GM23338 (cell line): ENCODE measurements at regions not wholly inside any gene's neighbourhood (a gene's known extent, or its start where the extent isn't known, plus 50 kb on each side); places are given as distances from the start of the nearest gene placed in this dataset.

Experiments
- ATAC-seq: fragments of 200-7000 bp; cut with Tn5 transposase; 3 replicates; pipeline ENCODE4 v1.9.1; 2020
- DNase-seq: peaks from one replicate; pipeline ENCODE4 v3.0.0-alpha.2; 2015; ENCODE audit warnings: low spot score
- H2AFZ ChIP-seq: fragments of 200-600 bp; sonication (generic); 2 replicates; pipeline ENCODE4 v1.8.0; 2016; ENCODE audit warnings: antibody characterized with exemption, mild to moderate bottlenecking, moderate library complexity
- H3F3A ChIP-seq: fragments of 200-600 bp; sonication (generic); replicated peaks from 2 replicates; pipeline ENCODE4 v1.8.0; 2017; ENCODE audit warnings: antibody characterized with exemption, mixed run types, low read depth
- H3K27ac ChIP-seq: fragments of 200-600 bp; sonication (generic); 2 replicates; pipeline ENCODE4 v1.6.1; 2016; ENCODE audit warnings: low read depth
- H3K27me3 ChIP-seq: fragments of 200-600 bp; sonication (generic); 2 replicates; pipeline ENCODE4 v1.8.0; 2016; ENCODE audit warnings: mild to moderate bottlenecking, mixed run types, moderate library complexity; ENCODE audit not compliant: insufficient read depth
- H3K36me3 ChIP-seq: fragments of 200-600 bp; sonication (generic); 2 replicates; pipeline ENCODE4 v1.8.0; 2016; ENCODE audit warnings: mild to moderate bottlenecking; ENCODE audit not compliant: insufficient read depth
- H3K4me1 ChIP-seq: fragments of 200-600 bp; sonication (generic); 2 replicates; pipeline ENCODE4 v1.8.0; 2016; ENCODE audit warnings: mild to moderate bottlenecking, moderate library complexity; ENCODE audit not compliant: insufficient read depth
- H3K4me2 ChIP-seq: fragments of 200-600 bp; sonication (generic); 2 replicates; pipeline ENCODE4 v1.7.1; 2017; ENCODE audit warnings: mixed run types
- H3K4me3 ChIP-seq: fragments of 200-600 bp; sonication (generic); 2 replicates; pipeline ENCODE4 v1.6.1; 2016; ENCODE audit warnings: mixed run types
- H3K79me2 ChIP-seq: fragments of 200-600 bp; sonication (generic); replicated peaks from 2 replicates; pipeline ENCODE4 v1.8.0; 2017; ENCODE audit warnings: mild to moderate bottlenecking; ENCODE audit not compliant: insufficient read depth
- H3K9me2 ChIP-seq: fragments of 200-600 bp; sonication (generic); 2 replicates; pipeline ENCODE4 v1.8.0; 2017; ENCODE audit not compliant: insufficient read depth
- H4K20me1 ChIP-seq: fragments of 200-600 bp; sonication (generic); replicated peaks from 2 replicates; pipeline ENCODE4 v1.8.0; 2017; ENCODE audit warnings: mild to moderate bottlenecking; ENCODE audit not compliant: insufficient read depth
- H3K27ac Mint-ChIP-seq: 2 replicates; pipeline ENCODE4 v1.8.0; 2020; ENCODE audit warnings: inconsistent platforms, mild to moderate bottlenecking, moderate library complexity, mixed read lengths
- H3K27me3 Mint-ChIP-seq: 3 replicates; pipeline ENCODE4 v1.8.0; 2022; ENCODE audit warnings: low read depth, mild to moderate bottlenecking, moderate library complexity, mixed read lengths, inconsistent platforms; ENCODE audit not compliant: insufficient read depth, poor library complexity
- H3K36me3 Mint-ChIP-seq: 3 replicates; pipeline ENCODE4 v1.8.0; 2021; ENCODE audit warnings: low read depth, mild to moderate bottlenecking, inconsistent platforms, moderate library complexity, mixed read lengths
- H3K4me1 Mint-ChIP-seq: 3 replicates; pipeline ENCODE4 v1.8.0; 2020; ENCODE audit warnings: mild to moderate bottlenecking, inconsistent platforms, mixed read lengths
- H3K4me3 Mint-ChIP-seq: 3 replicates; pipeline ENCODE4 v1.8.0; 2021; ENCODE audit warnings: moderate library complexity, mild to moderate bottlenecking, inconsistent platforms, mixed read lengths
- H3K9me3 Mint-ChIP-seq: 3 replicates; pipeline ENCODE4 v1.8.0; 2020; ENCODE audit warnings: moderate library complexity, mild to moderate bottlenecking, inconsistent platforms, mixed read lengths
- CREB1 ChIP-seq: fragments of 250-450 bp; sonication (Bioruptor Pico); IDR thresholded peaks from 2 replicates; pipeline ENCODE4 v1.5.0; 2020; ENCODE audit warnings: low read depth, mild to moderate bottlenecking, moderate library complexity
- EZH2 ChIP-seq: fragments of 200-600 bp; sonication (generic); IDR thresholded peaks from one replicate; pipeline ENCODE4 v1.8.0; 2017; ENCODE audit warnings: antibody characterized with exemption, mild to moderate bottlenecking, low read depth; ENCODE audit not compliant: unreplicated experiment
- EZH2phosphoT487 ChIP-seq: fragments of 200-600 bp; sonication (generic); IDR thresholded peaks from one replicate; pipeline ENCODE4 v1.8.1; 2018; ENCODE audit warnings: antibody characterized with exemption; ENCODE audit not compliant: unreplicated experiment
- JUNB ChIP-seq: IDR thresholded peaks from one replicate; pipeline ENCODE4 v1.6.1; 2016; ENCODE audit warnings: antibody characterized with exemption; ENCODE audit not compliant: unreplicated experiment
- NANOG ChIP-seq: IDR thresholded peaks from 2 replicates; pipeline ENCODE4 v1.6.1; 2016; ENCODE audit warnings: antibody characterized with exemption, borderline replicate concordance
- POLR2AphosphoS5 ChIP-seq: IDR thresholded peaks from 2 replicates; pipeline ENCODE4 v1.6.1; 2016; ENCODE audit warnings: antibody characterized with exemption, low read depth
- STAT1 ChIP-seq: IDR thresholded peaks from one replicate; pipeline ENCODE4 v1.6.1; 2016; ENCODE audit warnings: antibody characterized with exemption; ENCODE audit not compliant: unreplicated experiment
- ZNF114 ChIP-seq: fragments of 250-450 bp; sonication (Bioruptor Pico); IDR thresholded peaks from 2 replicates; pipeline ENCODE4 v1.5.0; 2020; ENCODE audit warnings: mild to moderate bottlenecking, moderate library complexity
- ZNF331 ChIP-seq: fragments of 250-450 bp; sonication (Bioruptor Pico); IDR thresholded peaks from 2 replicates; pipeline ENCODE4 v1.5.0; 2020; ENCODE audit warnings: low read depth, mild to moderate bottlenecking, moderate library complexity
- TF ChIP-seq, protein P1 (sequence below): fragments of 250-450 bp; sonication (Bioruptor Pico); IDR thresholded peaks from 2 replicates; pipeline ENCODE4 v1.5.0; 2020; ENCODE audit warnings: mild to moderate bottlenecking, moderate library complexity
- TF ChIP-seq, protein P2 (sequence below), 2 experiments: fragments of 200-600 bp in 1 of 2; sonication (generic) in 1 of 2; conservative IDR thresholded peaks; 2 replicates each; pipeline versions ENCODE4 v1.5.1 to v1.6.1; 2016 to 2017; ENCODE audit warnings: antibody characterized with exemption in 2 of 2, low read depth in 2 of 2, mild to moderate bottlenecking in 2 of 2, moderate library complexity in 1 of 2
- TF ChIP-seq, protein P3 (sequence below): IDR thresholded peaks from one replicate; pipeline ENCODE4 v1.6.1; 2018; ENCODE audit warnings: antibody characterized with exemption; ENCODE audit not compliant: unreplicated experiment
- TF ChIP-seq, protein P4 (sequence below): IDR thresholded peaks from 2 replicates; pipeline ENCODE4 v1.6.1; 2016; ENCODE audit warnings: antibody characterized with exemption

DNA sequence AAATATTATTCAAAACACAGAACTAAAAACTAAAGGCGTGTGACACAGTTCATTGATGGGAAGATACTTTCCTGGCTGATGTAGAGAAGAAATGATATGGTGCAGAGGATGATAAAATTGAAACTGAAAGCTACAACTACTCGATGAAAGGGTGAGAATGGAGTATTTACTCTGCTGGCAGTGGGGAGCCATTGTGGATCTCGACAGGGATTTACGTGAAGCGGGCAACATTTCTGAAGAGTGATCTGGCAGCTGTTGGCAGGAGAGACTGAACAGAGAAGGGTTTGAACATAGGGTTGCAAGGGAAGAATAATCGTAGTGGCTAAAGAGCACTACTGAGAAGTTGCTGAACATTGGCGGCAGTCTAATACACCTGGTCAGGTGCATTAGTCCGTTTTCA, 464.9 kb downstream of the PDZRN4 start:
- Mint-ChIP-seq H3K4me3 (no peak overlapping the region), H3K27ac (no peak overlapping the region), H3K9me3 (no peaks in the 10 kb centered on the region; the same call in 2 of the 3 replicates), H3K27me3 (no peaks in the 10 kb centered on the region), H3K36me3 (no peaks in the 10 kb centered on the region; the same call in 2 of the 3 replicates), H3K4me1 (peaks cover 9% of the 10 kb centered on the region; the same call in 2 of the 3 replicates)
- Histone ChIP-seq H3K27ac (no peak overlapping the region), H4K20me1 (no peaks in the 10 kb centered on the region), H2AFZ (no peak overlapping the region), H3K9me2 (no peaks in the 10 kb centered on the region), H3F3A (no peaks in the 10 kb centered on the region), H3K27me3 (no peaks in the 10 kb centered on the region), H3K4me2 (no peak overlapping the region), H3K4me1 (0 out of 2 replicates have a peak, but pooled peaks cover 8% of the 10 kb centered on the region), H3K4me3 (no peak overlapping the region), H3K79me2 (no peaks in the 10 kb centered on the region), H3K36me3 (no peaks in the 10 kb centered on the region)
- TF ChIP-seq, protein P1, sequence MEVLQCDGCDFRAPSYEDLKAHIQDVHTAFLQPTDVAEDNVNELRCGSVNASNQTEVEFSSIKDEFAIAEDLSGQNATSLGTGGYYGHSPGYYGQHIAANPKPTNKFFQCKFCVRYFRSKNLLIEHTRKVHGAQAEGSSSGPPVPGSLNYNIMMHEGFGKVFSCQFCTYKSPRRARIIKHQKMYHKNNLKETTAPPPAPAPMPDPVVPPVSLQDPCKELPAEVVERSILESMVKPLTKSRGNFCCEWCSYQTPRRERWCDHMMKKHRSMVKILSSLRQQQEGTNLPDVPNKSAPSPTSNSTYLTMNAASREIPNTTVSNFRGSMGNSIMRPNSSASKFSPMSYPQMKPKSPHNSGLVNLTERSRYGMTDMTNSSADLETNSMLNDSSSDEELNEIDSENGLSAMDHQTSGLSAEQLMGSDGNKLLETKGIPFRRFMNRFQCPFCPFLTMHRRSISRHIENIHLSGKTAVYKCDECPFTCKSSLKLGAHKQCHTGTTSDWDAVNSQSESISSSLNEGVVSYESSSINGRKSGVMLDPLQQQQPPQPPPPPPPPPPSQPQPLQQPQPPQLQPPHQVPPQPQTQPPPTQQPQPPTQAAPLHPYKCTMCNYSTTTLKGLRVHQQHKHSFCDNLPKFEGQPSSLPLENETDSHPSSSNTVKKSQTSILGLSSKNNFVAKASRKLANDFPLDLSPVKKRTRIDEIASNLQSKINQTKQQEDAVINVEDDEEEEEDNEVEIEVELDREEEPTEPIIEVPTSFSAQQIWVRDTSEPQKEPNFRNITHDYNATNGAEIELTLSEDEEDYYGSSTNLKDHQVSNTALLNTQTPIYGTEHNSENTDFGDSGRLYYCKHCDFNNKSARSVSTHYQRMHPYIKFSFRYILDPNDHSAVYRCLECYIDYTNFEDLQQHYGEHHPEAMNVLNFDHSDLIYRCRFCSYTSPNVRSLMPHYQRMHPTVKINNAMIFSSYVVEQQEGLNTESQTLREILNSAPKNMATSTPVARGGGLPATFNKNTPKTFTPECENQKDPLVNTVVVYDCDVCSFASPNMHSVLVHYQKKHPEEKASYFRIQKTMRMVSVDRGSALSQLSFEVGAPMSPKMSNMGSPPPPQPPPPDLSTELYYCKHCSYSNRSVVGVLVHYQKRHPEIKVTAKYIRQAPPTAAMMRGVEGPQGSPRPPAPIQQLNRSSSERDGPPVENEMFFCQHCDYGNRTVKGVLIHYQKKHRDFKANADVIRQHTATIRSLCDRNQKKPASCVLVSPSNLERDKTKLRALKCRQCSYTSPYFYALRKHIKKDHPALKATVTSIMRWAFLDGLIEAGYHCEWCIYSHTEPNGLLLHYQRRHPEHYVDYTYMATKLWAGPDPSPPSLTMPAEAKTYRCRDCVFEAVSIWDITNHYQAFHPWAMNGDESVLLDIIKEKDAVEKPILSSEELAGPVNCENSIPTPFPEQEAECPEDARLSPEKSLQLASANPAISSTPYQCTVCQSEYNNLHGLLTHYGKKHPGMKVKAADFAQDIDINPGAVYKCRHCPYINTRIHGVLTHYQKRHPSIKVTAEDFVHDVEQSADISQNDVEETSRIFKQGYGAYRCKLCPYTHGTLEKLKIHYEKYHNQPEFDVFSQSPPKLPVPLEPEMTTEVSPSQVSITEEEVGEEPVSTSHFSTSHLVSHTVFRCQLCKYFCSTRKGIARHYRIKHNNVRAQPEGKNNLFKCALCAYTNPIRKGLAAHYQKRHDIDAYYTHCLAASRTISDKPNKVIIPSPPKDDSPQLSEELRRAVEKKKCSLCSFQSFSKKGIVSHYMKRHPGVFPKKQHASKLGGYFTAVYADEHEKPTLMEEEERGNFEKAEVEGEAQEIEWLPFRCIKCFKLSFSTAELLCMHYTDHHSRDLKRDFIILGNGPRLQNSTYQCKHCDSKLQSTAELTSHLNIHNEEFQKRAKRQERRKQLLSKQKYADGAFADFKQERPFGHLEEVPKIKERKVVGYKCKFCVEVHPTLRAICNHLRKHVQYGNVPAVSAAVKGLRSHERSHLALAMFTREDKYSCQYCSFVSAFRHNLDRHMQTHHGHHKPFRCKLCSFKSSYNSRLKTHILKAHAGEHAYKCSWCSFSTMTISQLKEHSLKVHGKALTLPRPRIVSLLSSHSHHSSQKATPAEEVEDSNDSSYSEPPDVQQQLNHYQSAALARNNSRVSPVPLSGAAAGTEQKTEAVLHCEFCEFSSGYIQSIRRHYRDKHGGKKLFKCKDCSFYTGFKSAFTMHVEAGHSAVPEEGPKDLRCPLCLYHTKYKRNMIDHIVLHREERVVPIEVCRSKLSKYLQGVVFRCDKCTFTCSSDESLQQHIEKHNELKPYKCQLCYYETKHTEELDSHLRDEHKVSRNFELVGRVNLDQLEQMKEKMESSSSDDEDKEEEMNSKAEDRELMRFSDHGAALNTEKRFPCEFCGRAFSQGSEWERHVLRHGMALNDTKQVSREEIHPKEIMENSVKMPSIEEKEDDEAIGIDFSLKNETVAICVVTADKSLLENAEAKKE = no peak
- no peak for TF ChIP-seq ZNF114 (CRISPR knock-in tag)
- no peak for TF ChIP-seq POLR2AphosphoS5
- no peak for TF ChIP-seq EZH2
- TF ChIP-seq CREB1 (CRISPR knock-in tag) = no peak
- TF ChIP-seq, protein P2, sequence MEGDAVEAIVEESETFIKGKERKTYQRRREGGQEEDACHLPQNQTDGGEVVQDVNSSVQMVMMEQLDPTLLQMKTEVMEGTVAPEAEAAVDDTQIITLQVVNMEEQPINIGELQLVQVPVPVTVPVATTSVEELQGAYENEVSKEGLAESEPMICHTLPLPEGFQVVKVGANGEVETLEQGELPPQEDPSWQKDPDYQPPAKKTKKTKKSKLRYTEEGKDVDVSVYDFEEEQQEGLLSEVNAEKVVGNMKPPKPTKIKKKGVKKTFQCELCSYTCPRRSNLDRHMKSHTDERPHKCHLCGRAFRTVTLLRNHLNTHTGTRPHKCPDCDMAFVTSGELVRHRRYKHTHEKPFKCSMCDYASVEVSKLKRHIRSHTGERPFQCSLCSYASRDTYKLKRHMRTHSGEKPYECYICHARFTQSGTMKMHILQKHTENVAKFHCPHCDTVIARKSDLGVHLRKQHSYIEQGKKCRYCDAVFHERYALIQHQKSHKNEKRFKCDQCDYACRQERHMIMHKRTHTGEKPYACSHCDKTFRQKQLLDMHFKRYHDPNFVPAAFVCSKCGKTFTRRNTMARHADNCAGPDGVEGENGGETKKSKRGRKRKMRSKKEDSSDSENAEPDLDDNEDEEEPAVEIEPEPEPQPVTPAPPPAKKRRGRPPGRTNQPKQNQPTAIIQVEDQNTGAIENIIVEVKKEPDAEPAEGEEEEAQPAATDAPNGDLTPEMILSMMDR (conservative IDR thresholded peaks at IDR 0.05; ENCODE audit: low read depth in 2 of 2) = no peak
- TF ChIP-seq NANOG = no peak
- TF ChIP-seq, protein P3, sequence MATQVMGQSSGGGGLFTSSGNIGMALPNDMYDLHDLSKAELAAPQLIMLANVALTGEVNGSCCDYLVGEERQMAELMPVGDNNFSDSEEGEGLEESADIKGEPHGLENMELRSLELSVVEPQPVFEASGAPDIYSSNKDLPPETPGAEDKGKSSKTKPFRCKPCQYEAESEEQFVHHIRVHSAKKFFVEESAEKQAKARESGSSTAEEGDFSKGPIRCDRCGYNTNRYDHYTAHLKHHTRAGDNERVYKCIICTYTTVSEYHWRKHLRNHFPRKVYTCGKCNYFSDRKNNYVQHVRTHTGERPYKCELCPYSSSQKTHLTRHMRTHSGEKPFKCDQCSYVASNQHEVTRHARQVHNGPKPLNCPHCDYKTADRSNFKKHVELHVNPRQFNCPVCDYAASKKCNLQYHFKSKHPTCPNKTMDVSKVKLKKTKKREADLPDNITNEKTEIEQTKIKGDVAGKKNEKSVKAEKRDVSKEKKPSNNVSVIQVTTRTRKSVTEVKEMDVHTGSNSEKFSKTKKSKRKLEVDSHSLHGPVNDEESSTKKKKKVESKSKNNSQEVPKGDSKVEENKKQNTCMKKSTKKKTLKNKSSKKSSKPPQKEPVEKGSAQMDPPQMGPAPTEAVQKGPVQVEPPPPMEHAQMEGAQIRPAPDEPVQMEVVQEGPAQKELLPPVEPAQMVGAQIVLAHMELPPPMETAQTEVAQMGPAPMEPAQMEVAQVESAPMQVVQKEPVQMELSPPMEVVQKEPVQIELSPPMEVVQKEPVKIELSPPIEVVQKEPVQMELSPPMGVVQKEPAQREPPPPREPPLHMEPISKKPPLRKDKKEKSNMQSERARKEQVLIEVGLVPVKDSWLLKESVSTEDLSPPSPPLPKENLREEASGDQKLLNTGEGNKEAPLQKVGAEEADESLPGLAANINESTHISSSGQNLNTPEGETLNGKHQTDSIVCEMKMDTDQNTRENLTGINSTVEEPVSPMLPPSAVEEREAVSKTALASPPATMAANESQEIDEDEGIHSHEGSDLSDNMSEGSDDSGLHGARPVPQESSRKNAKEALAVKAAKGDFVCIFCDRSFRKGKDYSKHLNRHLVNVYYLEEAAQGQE = no peak
- no peak for TF ChIP-seq STAT1
- no peak for TF ChIP-seq EZH2phosphoT487
- no peak for TF ChIP-seq JUNB
- no peak for TF ChIP-seq ZNF331
- TF ChIP-seq, protein P4, sequence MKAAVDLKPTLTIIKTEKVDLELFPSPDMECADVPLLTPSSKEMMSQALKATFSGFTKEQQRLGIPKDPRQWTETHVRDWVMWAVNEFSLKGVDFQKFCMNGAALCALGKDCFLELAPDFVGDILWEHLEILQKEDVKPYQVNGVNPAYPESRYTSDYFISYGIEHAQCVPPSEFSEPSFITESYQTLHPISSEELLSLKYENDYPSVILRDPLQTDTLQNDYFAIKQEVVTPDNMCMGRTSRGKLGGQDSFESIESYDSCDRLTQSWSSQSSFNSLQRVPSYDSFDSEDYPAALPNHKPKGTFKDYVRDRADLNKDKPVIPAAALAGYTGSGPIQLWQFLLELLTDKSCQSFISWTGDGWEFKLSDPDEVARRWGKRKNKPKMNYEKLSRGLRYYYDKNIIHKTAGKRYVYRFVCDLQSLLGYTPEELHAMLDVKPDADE = no peak
- DNase-seq = no peak
- ATAC-seq = no peak
